K562 (cell line): ENCODE measurements at regions not wholly inside any gene's neighbourhood (a gene's known extent, or its start where the extent isn't known, plus 50 kb on each side); places are given as distances from the start of the nearest gene placed in this dataset.

Experiments
- CHD4 ChIP-seq: fragments of 200-600 bp; sonication (generic); IDR thresholded peaks from 3 replicates; pipeline ENCODE4 v1.6.1; 2012; ENCODE audit warnings: low read depth, mild to moderate bottlenecking, mixed read lengths, low read length, inconsistent platforms; ENCODE audit not compliant: insufficient read depth, insufficient replicate concordance, poor library complexity, severe bottlenecking
- FOXO4 ChIP-seq: fragments of 450-650 bp; formaldehyde crosslinking; IDR thresholded peaks from 2 replicates; pipeline ENCODE4 v1.4.0; 2020; ENCODE audit warnings: mild to moderate bottlenecking, moderate library complexity
- HES1 ChIP-seq: fragments of 450-650 bp; IDR thresholded peaks from 2 replicates; pipeline ENCODE4 v1.6.1; 2016; ENCODE audit warnings: low read depth, mild to moderate bottlenecking, moderate library complexity
- HMGN3 ChIP-seq: IDR thresholded peaks from 2 replicates; pipeline ENCODE4 v1.6.1; 2011; ENCODE audit warnings: borderline replicate concordance, low read depth, mild to moderate bottlenecking, mixed read lengths, low read length; ENCODE audit not compliant: insufficient read length; ENCODE audit errors: extremely low read depth
- KLF16 ChIP-seq: IDR thresholded peaks from 2 replicates; pipeline ENCODE4 v1.6.1; 2016; ENCODE audit warnings: antibody characterized with exemption
- TSHZ1 ChIP-seq: fragments of 250-450 bp; sonication (Bioruptor Pico); IDR thresholded peaks from 2 replicates; pipeline ENCODE4 v1.4.0; 2020; ENCODE audit warnings: mild to moderate bottlenecking, moderate library complexity
- ZBED1 ChIP-seq: IDR thresholded peaks from 2 replicates; pipeline ENCODE4 v1.6.1; 2014
- ZC3H8 ChIP-seq: fragments of 450-650 bp; IDR thresholded peaks from 2 replicates; pipeline ENCODE4 v1.6.1; 2017
- ZNF407 ChIP-seq: fragments of 450-650 bp; IDR thresholded peaks from 2 replicates; pipeline ENCODE4 v1.6.1; 2016; ENCODE audit warnings: low read depth
- ZNF511 ChIP-seq: sonication (generic); formaldehyde crosslinking; IDR thresholded peaks from 2 replicates; pipeline ENCODE4 v1.8.0; 2022; ENCODE audit warnings: mild to moderate bottlenecking, missing genetic modification reagents
- ZNF780A ChIP-seq: fragments of 250-450 bp; sonication (Bioruptor Pico); IDR thresholded peaks from 2 replicates; pipeline ENCODE4 v1.5.0; 2021; ENCODE audit warnings: mild to moderate bottlenecking

- TF ChIP-seq ZNF407, result no peak
- TF ChIP-seq TSHZ1, result no peak
- no peak for TF ChIP-seq FOXO4 (CRISPR knock-in tag)
- TF ChIP-seq KLF16, result no peak
- no peak for TF ChIP-seq HMGN3
- TF ChIP-seq ZC3H8, result no peak
- no peak for TF ChIP-seq HES1
- TF ChIP-seq CHD4, result no peak
- no peak for TF ChIP-seq ZNF780A (CRISPR knock-in tag)
- no peak for TF ChIP-seq ZBED1
- no peak for TF ChIP-seq ZNF511
Observed at GRCh38 chr10:130652964-130653578, 516.9 kb downstream of the GLRX3 start (continued).
